ENCODE measurements at regions not wholly inside any gene's neighbourhood (a gene's known extent, or its start where the extent isn't known, plus 50 kb on each side); places are given as distances from the start of the nearest gene placed in this dataset.

- no peaks in the 10 kb centered on the region for H3F3A ChIP-seq (replicated peaks; ENCODE audit: low read depth)
- ATAC-seq = no peak
- no peaks in the 10 kb centered on the region for H3K27me3 Mint-ChIP-seq (ENCODE audit: insufficient read depth, low read depth, poor library complexity)
Observed at GRCh38 chr13:59301174-59301567, 862.6 kb downstream of the DIAPH3 start.

More at GRCh38 chr13:59301174-59301567, 862.6 kb downstream of the DIAPH3 start:
- Mint-ChIP-seq H3K27ac (no peak overlapping the region), H3K4me1 (no peaks in the 10 kb centered on the region), H3K9me3 (peaks cover 4% of the 10 kb centered on the region; the same call in 2 of the 3 replicates), H3K4me3 (no peak overlapping the region), H3K36me3 (ENCODE audit: low read depth) (no peaks in the 10 kb centered on the region)
- no peak for DNase-seq (ENCODE audit: low spot score)
- Histone ChIP-seq H3K27ac (ENCODE audit: low read depth) (no peak overlapping the region), H3K4me1 (ENCODE audit: insufficient read depth) (no peaks in the 10 kb centered on the region), H3K79me2 (replicated peaks; ENCODE audit: insufficient read depth) (no peaks in the 10 kb centered on the region), H3K36me3 (ENCODE audit: insufficient read depth) (no peaks in the 10 kb centered on the region), H2AFZ (no peak overlapping the region), H4K20me1 (replicated peaks; ENCODE audit: insufficient read depth) (no peaks in the 10 kb centered on the region), H3K9me2 (ENCODE audit: insufficient read depth) (no peaks in the 10 kb centered on the region), H3K4me2 (no peak overlapping the region), H3K27me3 (ENCODE audit: insufficient read depth) (no peaks in the 10 kb centered on the region), H3K4me3 (no peak overlapping the region)
- TF ChIP-seq JUNB (IDR thresholded peaks at IDR 0.05; ENCODE audit: unreplicated experiment) (no peak), NANOG (IDR thresholded peaks at IDR 0.05; ENCODE audit: borderline replicate concordance) (no peak), ZNF462 (CRISPR knock-in tag; IDR thresholded peaks at IDR 0.05) (no peak), ETS1 (IDR thresholded peaks at IDR 0.05) (no peak), ZNF331 (CRISPR knock-in tag; IDR thresholded peaks at IDR 0.05; ENCODE audit: low read depth) (no peak), ZNF114 (CRISPR knock-in tag; IDR thresholded peaks at IDR 0.05) (no peak), CTCF (conservative IDR thresholded peaks at IDR 0.05; ENCODE audit: low read depth in 2 of 2) (no peak), CREB1 (CRISPR knock-in tag; IDR thresholded peaks at IDR 0.05; ENCODE audit: low read depth) (no peak), REST (IDR thresholded peaks at IDR 0.05; ENCODE audit: unreplicated experiment) (no peak), POLR2AphosphoS5 (IDR thresholded peaks at IDR 0.05; ENCODE audit: low read depth) (no peak), STAT1 (IDR thresholded peaks at IDR 0.05; ENCODE audit: unreplicated experiment) (no peak), EZH2 (IDR thresholded peaks at IDR 0.05; ENCODE audit: low read depth, unreplicated experiment) (no peak), EZH2phosphoT487 (IDR thresholded peaks at IDR 0.05; ENCODE audit: unreplicated experiment) (no peak)

Data from GM23338 (cell line).